MM.1S (cell line): ENCODE measurements at regions not wholly inside any gene's neighbourhood (a gene's known extent, or its start where the extent isn't known, plus 50 kb on each side); places are given as distances from the start of the nearest gene placed in this dataset.

ENCODE experiments used
- CTCF ChIP-seq: fragments of 300-600 bp; sonication (generic); IDR thresholded peaks from 2 replicates; pipeline ENCODE4 v1.5.1; 2016; ENCODE audit warnings: antibody characterized with exemption, low read length, mixed read lengths
- EZH2 ChIP-seq: fragments of 300-600 bp; sonication (generic); optimal IDR thresholded peaks from 2 replicates; pipeline ENCODE3; 2017; ENCODE audit warnings: low read depth, mild to moderate bottlenecking, antibody characterized with exemption, low read length, mixed read lengths
- EZH2phosphoT487 ChIP-seq: fragments of 300-600 bp; sonication (generic); IDR thresholded peaks from 2 replicates; pipeline ENCODE4 v1.6.1; 2018; ENCODE audit warnings: antibody characterized with exemption, low read length

GRCh38 chr13:47148543-47148942 lies 251.7 kb upstream of the HTR2A start:
- no peak for TF ChIP-seq CTCF
- TF ChIP-seq EZH2: no peak
- TF ChIP-seq EZH2phosphoT487: no peak
